K562 (cell line): ENCODE measurements at regions not wholly inside any gene's neighbourhood (a gene's known extent, or its start where the extent isn't known, plus 50 kb on each side); places are given as distances from the start of the nearest gene placed in this dataset.

Experiments used
- ATAC-seq: fragments of 200-7000 bp; cut with Tn5 transposase; 3 replicates; pipeline ENCODE4 v1.9.1; 2020; ENCODE audit warnings: moderate library complexity
- BruUV-seq: library from RNA; stranded (reverse); fragments of 400-500 nt; replicated peaks from 2 replicates; lab custom pipeline; 2021; lab: Mats Ljungman, UMichigan
- CTCF ChIA-PET: fragments of 300-600 bp; formaldehyde crosslinking; extraction: SDS; loops from one replicate; lab custom pipeline; 2021; ENCODE audit warnings: low intra/inter-chr PET ratio; lab: Yijun Ruan, JAX
- POLR2A ChIA-PET: fragments of 300-600, 350-650 bp; sonication (Branson Sonifier 250); formaldehyde crosslinking; extraction: SDS; loops from one replicate; lab custom pipeline; 2021; ENCODE audit warnings: antibody characterized with exemption, inconsistent platforms; lab: Yijun Ruan, JAX
- DNase-seq, 4 experiments: peaks; one replicate each; pipeline versions ENCODE4 v3.0.0 to v3.0.0-alpha.2; 2011 to 2018; ENCODE audit warnings: low spot score in 3 of 4, mixed read lengths in 3 of 4; ENCODE audit errors: extremely low read depth in 1 of 4
- FAIRE-seq: peaks from 2 replicates; lab custom pipeline; 2011; peaks lifted over from hg19 to GRCh38; lab: Jason Lieb, UNC
- H2AFZ ChIP-seq: 2 replicates; pipeline ENCODE4 v1.6.0; 2011; ENCODE audit warnings: low read depth, low read length, control low read depth, inconsistent platforms
- H3K27ac ChIP-seq: fragments of 200-600 bp; 3 replicates; pipeline ENCODE4 v1.8.0; 2011; ENCODE audit warnings: low read depth, mild to moderate bottlenecking, control low read depth, inconsistent platforms, low read length, moderate library complexity, mixed read lengths; ENCODE audit errors: extremely low read depth
- H3K27me3 ChIP-seq, 2 experiments: fragments of 300-600 bp in 1 of 2; 2 replicates in 1 of 2; 3 replicates in 1 of 2; pipeline versions ENCODE4 v1.6.0 to v1.8.0; 2011; ENCODE audit warnings: inconsistent platforms in 2 of 2, low read length in 2 of 2, mild to moderate bottlenecking in 1 of 2, mixed read lengths in 1 of 2, moderate library complexity in 1 of 2; ENCODE audit not compliant: control insufficient read depth in 2 of 2, insufficient read depth in 2 of 2
- H3K36me3 ChIP-seq: fragments of 300-600 bp; 3 replicates; pipeline ENCODE4 v1.8.0; 2011; ENCODE audit warnings: mild to moderate bottlenecking, low read length, inconsistent platforms; ENCODE audit not compliant: control insufficient read depth, insufficient read depth
- H3K4me1 ChIP-seq, 2 experiments: fragments of 200-600 bp in 1 of 2; replicated peaks in 1 of 2; 2 replicates in 1 of 2; 3 replicates in 1 of 2; pipeline versions ENCODE4 v1.5.1 to v1.8.0; 2011; ENCODE audit warnings: inconsistent platforms in 2 of 2, low read length in 2 of 2, mild to moderate bottlenecking in 1 of 2, mixed read lengths in 1 of 2, moderate library complexity in 1 of 2; ENCODE audit not compliant: control insufficient read depth in 2 of 2, insufficient read depth in 2 of 2
- H3K4me2 ChIP-seq: 2 replicates; pipeline ENCODE4 v1.6.1; 2011; ENCODE audit warnings: low read length, control low read depth, inconsistent platforms, mixed read lengths; ENCODE audit not compliant: insufficient read depth
- H3K4me3 ChIP-seq: fragments of 200-600 bp; sonication (generic), shearing (Covaris generic); 2 replicates; pipeline ENCODE4 v1.5.1; 2016; ENCODE audit warnings: control low read depth, inconsistent platforms
- H3K79me2 ChIP-seq: fragments of 200-600 bp; 3 replicates; pipeline ENCODE4 v1.8.0; 2011; ENCODE audit warnings: low read length, inconsistent platforms; ENCODE audit not compliant: control insufficient read depth, insufficient read depth
- H3K9ac ChIP-seq, 2 experiments: 2 replicates each; pipeline versions ENCODE4 v1.6.0 to v1.6.1; 2011; ENCODE audit warnings: low read depth in 2 of 2, low read length in 2 of 2, control low read depth in 1 of 2, inconsistent platforms in 1 of 2, mild to moderate bottlenecking in 1 of 2, mixed read lengths in 1 of 2; ENCODE audit not compliant: insufficient read depth in 1 of 2
- H3K9me1 ChIP-seq: one replicate; pipeline ENCODE4 v1.6.0; 2011; ENCODE audit warnings: inconsistent platforms, mild to moderate bottlenecking, low read length, moderate library complexity; ENCODE audit not compliant: control insufficient read depth, insufficient read depth
- H3K9me3 ChIP-seq: replicated peaks from 2 replicates; pipeline ENCODE4 v1.5.1; 2011; ENCODE audit warnings: low read depth, low read length, inconsistent platforms; ENCODE audit not compliant: control insufficient read depth, insufficient read depth
- H4K20me1 ChIP-seq: replicated peaks from 2 replicates; pipeline ENCODE4 v1.6.1; 2011; ENCODE audit warnings: low read length, inconsistent platforms, mixed read lengths; ENCODE audit not compliant: control insufficient read depth, insufficient read depth
- AFF1 ChIP-seq, 2 experiments: fragments of 450-650 bp; IDR thresholded peaks; 2 replicates each; pipeline ENCODE4 v1.6.1; 2018; ENCODE audit warnings: mild to moderate bottlenecking in 2 of 2, low read depth in 1 of 2; ENCODE audit not compliant: partially characterized antibody in 2 of 2
- AFF4 ChIP-seq: sonication (generic); formaldehyde crosslinking; IDR thresholded peaks from 2 replicates; pipeline ENCODE4 v1.8.0; 2023; ENCODE audit warnings: mild to moderate bottlenecking, missing genetic modification reagents
- CBX1 ChIP-seq: sonication (generic); IDR thresholded peaks from 2 replicates; pipeline ENCODE4 v1.6.1; 2016; ENCODE audit warnings: antibody characterized with exemption, low read depth, mild to moderate bottlenecking
- CBX3 ChIP-seq, 2 experiments: IDR thresholded peaks; 1 replicate in 1 of 2; 2 replicates in 1 of 2; pipeline ENCODE4 v1.6.1; 2012; ENCODE audit warnings: inconsistent platforms in 2 of 2, low read length in 2 of 2, borderline replicate concordance in 1 of 2, control low read depth in 1 of 2
- HNRNPH1 ChIP-seq: fragments of 200-400 bp; formaldehyde crosslinking; optimal IDR thresholded peaks from 2 replicates; pipeline ENCODE3; 2017; ENCODE audit warnings: low read depth, mild to moderate bottlenecking, low read length, moderate library complexity
- NR4A1 ChIP-seq, 2 experiments: fragments of 250-450 bp in 1 of 2; fragments of 450-650 bp in 1 of 2; sonication (Bioruptor Pico) in 1 of 2; IDR thresholded peaks; 2 replicates each; pipeline versions ENCODE4 v1.4.0 to v1.6.1; 2016 to 2020; ENCODE audit warnings: mild to moderate bottlenecking in 2 of 2, missing compliant biosample characterization in 1 of 2, missing genetic modification characterization in 1 of 2, moderate library complexity in 1 of 2
- SMARCE1 ChIP-seq: fragments of 450-650 bp; IDR thresholded peaks from 2 replicates; pipeline ENCODE4 v1.7.1; 2016; ENCODE audit warnings: mild to moderate bottlenecking
- SOX6 ChIP-seq: fragments of 450-650 bp; IDR thresholded peaks from 2 replicates; pipeline ENCODE4 v1.6.1; 2014; ENCODE audit warnings: mild to moderate bottlenecking
- ZNF431 ChIP-seq: sonication (generic); formaldehyde crosslinking; IDR thresholded peaks from 2 replicates; pipeline ENCODE4 v1.8.0; 2022; ENCODE audit warnings: mild to moderate bottlenecking, missing genetic modification reagents
- ZNF75A ChIP-seq: fragments of 450-650 bp; formaldehyde crosslinking; IDR thresholded peaks from 2 replicates; pipeline ENCODE4 v1.4.0; 2020; ENCODE audit warnings: mild to moderate bottlenecking
- in situ Hi-C: fragments of 300-500 bp; cut with MboI; formaldehyde crosslinking; loops from 4 replicates; pipeline ENCODE4 v1.15.0; 2018; ENCODE audit warnings: inconsistent platforms, mixed read lengths
- intact Hi-C: fragments of 100-400 bp; cut with micrococcal nuclease; formaldehyde crosslinking; loops from 2 replicates; pipeline ENCODE4 v1.14.2; 2022

- TF ChIP-seq ZNF431 (CRISPR knock-in tag): no peak
- TF ChIP-seq ZNF75A: no peak
- no peak for TF ChIP-seq HNRNPH1
- no peak for TF ChIP-seq NR4A1 (CRISPR knock-in tag; IDR thresholded peaks at IDR 0.05)
- no peak for TF ChIP-seq NR4A1 (tag; IDR thresholded peaks at IDR 0.05)
- TF ChIP-seq CBX3 (IDR thresholded peaks at IDR 0.05; ENCODE audit: borderline replicate concordance in 1 of 2, low read length in 2 of 2): no peak
- no peak for TF ChIP-seq SMARCE1
- Histone ChIP-seq H3K9ac (no peak overlapping the region), H4K20me1 (no peaks in the 10 kb centered on the region), H3K9me1 (no peaks in the 10 kb centered on the region), H2AFZ (no peak overlapping the region), H3K4me2 (no peak overlapping the region), H3K9me3 (no peaks in the 10 kb centered on the region), H3K4me1 (no peaks in the 10 kb centered on the region), H3K27ac (no peak overlapping the region), H3K4me3 (no peak overlapping the region), H3K36me3 (no peaks in the 10 kb centered on the region), H3K79me2 (no peaks in the 10 kb centered on the region), H3K27me3 (no peaks in the 10 kb centered on the region)
- in situ Hi-C loops: no loop called here
- ChIA-PET CTCF (no interaction called here), POLR2A (no interaction called here)
- ATAC-seq (no peak), DNase-seq (no peak), FAIRE-seq (no peak)
- BruUV-seq: no TSS peak
- intact Hi-C loops: no loop called here
These were observed 236.5 kb upstream of the ATP2B1 start for GRCh38 chr12:89945123-89945522.

GRCh38 chr12:89943463-89943862, 234.8 kb upstream of the ATP2B1 start:
- H3K4me3 ChIP-seq: no peak overlapping the region
- H3K27ac ChIP-seq: no peak overlapping the region
- no peaks in the 10 kb centered on the region for H3K9me1 ChIP-seq
- no peak overlapping the region for H3K9ac ChIP-seq
- in situ Hi-C loops (no loop called here), intact Hi-C loops (no loop called here)
- BruUV-seq: no TSS peak
- no peaks in the 10 kb centered on the region for H3K9me3 ChIP-seq
- H2AFZ ChIP-seq: no peak overlapping the region
- H3K36me3 ChIP-seq: no peaks in the 10 kb centered on the region
- ChIA-PET POLR2A (no interaction called here), CTCF (no interaction called here)
- FAIRE-seq: no peak
- H3K27me3 ChIP-seq: no peaks in the 10 kb centered on the region
- no peaks in the 10 kb centered on the region for H3K4me1 ChIP-seq
- H4K20me1 ChIP-seq: no peaks in the 10 kb centered on the region
- no peak overlapping the region for H3K4me2 ChIP-seq
- ATAC-seq: no peak
- H3K79me2 ChIP-seq: no peaks in the 10 kb centered on the region
- DNase-seq: no peak
- TF ChIP-seq SOX6: no peak
- TF ChIP-seq AFF4: no peak
- no peak for TF ChIP-seq AFF1 (IDR thresholded peaks at IDR 0.05; ENCODE audit: low read depth in 1 of 2, partially characterized antibody in 2 of 2)
- no peak for TF ChIP-seq ZNF431 (CRISPR knock-in tag)
- TF ChIP-seq CBX1: no peak
